KMS-11 (cell line): ENCODE measurements at regions not wholly inside any gene's neighbourhood (a gene's known extent, or its start where the extent isn't known, plus 50 kb on each side); places are given as distances from the start of the nearest gene placed in this dataset.

Experiments
- H2AFZ ChIP-seq: fragments of 200-600 bp; sonication (generic); 2 replicates; pipeline ENCODE4 v1.6.1; 2016; ENCODE audit warnings: antibody characterized with exemption, mixed run types, low read depth
- H3K27ac ChIP-seq: fragments of 200-600 bp; sonication (generic); 2 replicates; pipeline ENCODE4 v1.6.1; 2016; ENCODE audit warnings: mild to moderate bottlenecking, mixed run types
- H3K27me3 ChIP-seq: fragments of 200-600 bp; sonication (generic); 2 replicates; pipeline ENCODE4 v1.6.1; 2017; ENCODE audit warnings: mild to moderate bottlenecking, low read depth, mixed run types, moderate library complexity; ENCODE audit not compliant: insufficient read depth
- H3K36me3 ChIP-seq: fragments of 200-600 bp; sonication (generic); 2 replicates; pipeline ENCODE4 v1.6.1; 2017; ENCODE audit warnings: mild to moderate bottlenecking, mixed run types; ENCODE audit not compliant: insufficient read depth
- H3K4me1 ChIP-seq: fragments of 200-600 bp; sonication (generic); 2 replicates; pipeline ENCODE4 v1.6.1; 2016; ENCODE audit warnings: mild to moderate bottlenecking, low read depth, mixed run types; ENCODE audit not compliant: poor library complexity, severe bottlenecking
- H3K4me2 ChIP-seq: fragments of 200-600 bp; sonication (generic); 2 replicates; pipeline ENCODE4 v1.7.0; 2016; ENCODE audit warnings: mild to moderate bottlenecking, mixed run types
- H3K4me3 ChIP-seq: fragments of 200-600 bp; sonication (generic); IDR thresholded peaks from 2 replicates; pipeline ENCODE4 v1.6.1; 2017; ENCODE audit warnings: low read depth, low read length, mixed read lengths; ENCODE audit not compliant: insufficient read depth
- H3K79me2 ChIP-seq: fragments of 200-600 bp; sonication (generic); 2 replicates; pipeline ENCODE4 v1.6.1; 2016; ENCODE audit warnings: low read depth, mixed run types; ENCODE audit not compliant: insufficient read depth
- H3K9ac ChIP-seq: fragments of 200-600 bp; sonication (generic); 2 replicates; pipeline ENCODE4 v1.6.1; 2016; ENCODE audit warnings: mild to moderate bottlenecking, mixed run types
- H4K20me1 ChIP-seq: fragments of 200-600 bp; sonication (generic); 2 replicates; pipeline ENCODE4 v1.6.1; 2016; ENCODE audit warnings: mild to moderate bottlenecking, mixed run types; ENCODE audit not compliant: insufficient read depth
- TF ChIP-seq, protein P1 (sequence below): fragments of 200-600 bp; sonication (generic); conservative IDR thresholded peaks from 2 replicates; pipeline ENCODE4 v1.6.1; 2017; ENCODE audit warnings: low read depth, mild to moderate bottlenecking, antibody characterized with exemption, low read length, moderate library complexity, mixed read lengths

DNA sequence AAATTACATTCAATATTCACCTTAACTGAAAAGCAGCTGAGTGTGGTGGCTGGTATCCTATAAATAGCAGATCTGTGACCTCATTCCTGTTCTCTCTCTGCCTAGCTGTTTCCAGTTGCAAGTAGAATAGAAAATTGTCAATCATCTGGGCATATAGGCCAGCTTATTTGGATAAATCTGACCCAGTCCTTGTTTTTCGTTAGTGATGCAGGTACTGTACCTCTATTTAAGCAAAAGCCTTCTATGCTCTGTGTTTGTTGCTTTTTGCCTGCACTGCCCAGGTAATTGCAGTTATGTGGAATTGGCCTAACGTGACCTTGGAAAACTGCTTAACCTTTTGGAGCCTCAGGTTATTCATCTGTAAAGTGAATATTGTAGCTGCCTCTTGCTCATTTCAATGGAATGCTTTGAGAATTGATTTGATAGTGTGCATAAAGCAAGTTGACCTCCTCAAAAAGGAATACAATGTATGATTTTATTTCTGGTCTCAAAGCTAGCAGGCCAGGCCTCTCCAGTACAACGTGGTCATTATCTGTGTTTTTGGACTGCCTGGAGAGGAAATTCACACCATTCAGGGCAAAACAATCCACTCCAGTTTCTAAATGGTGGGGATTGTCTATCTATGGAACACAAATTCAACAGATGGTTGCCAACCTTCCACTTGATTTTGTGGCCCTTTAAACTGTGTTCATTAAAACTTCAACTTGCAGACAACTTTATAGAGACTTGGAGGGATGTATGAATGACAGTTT lies 508.7 kb upstream of the CITED2 start:
- Histone ChIP-seq H2AFZ (no peak overlapping the region), H3K27ac (no peak overlapping the region), H3K4me1 (peaks cover 22% of the 10 kb centered on the region), H3K79me2 (no peaks in the 10 kb centered on the region), H3K27me3 (no peaks in the 10 kb centered on the region), H4K20me1 (no peaks in the 10 kb centered on the region), H3K4me2 (peak overlapping the region; percentile 40), H3K36me3 (no peaks in the 10 kb centered on the region), H3K4me3 (no peak overlapping the region), H3K9ac (no peak overlapping the region)
- TF ChIP-seq, protein P1, sequence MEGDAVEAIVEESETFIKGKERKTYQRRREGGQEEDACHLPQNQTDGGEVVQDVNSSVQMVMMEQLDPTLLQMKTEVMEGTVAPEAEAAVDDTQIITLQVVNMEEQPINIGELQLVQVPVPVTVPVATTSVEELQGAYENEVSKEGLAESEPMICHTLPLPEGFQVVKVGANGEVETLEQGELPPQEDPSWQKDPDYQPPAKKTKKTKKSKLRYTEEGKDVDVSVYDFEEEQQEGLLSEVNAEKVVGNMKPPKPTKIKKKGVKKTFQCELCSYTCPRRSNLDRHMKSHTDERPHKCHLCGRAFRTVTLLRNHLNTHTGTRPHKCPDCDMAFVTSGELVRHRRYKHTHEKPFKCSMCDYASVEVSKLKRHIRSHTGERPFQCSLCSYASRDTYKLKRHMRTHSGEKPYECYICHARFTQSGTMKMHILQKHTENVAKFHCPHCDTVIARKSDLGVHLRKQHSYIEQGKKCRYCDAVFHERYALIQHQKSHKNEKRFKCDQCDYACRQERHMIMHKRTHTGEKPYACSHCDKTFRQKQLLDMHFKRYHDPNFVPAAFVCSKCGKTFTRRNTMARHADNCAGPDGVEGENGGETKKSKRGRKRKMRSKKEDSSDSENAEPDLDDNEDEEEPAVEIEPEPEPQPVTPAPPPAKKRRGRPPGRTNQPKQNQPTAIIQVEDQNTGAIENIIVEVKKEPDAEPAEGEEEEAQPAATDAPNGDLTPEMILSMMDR: no peak

DNA sequence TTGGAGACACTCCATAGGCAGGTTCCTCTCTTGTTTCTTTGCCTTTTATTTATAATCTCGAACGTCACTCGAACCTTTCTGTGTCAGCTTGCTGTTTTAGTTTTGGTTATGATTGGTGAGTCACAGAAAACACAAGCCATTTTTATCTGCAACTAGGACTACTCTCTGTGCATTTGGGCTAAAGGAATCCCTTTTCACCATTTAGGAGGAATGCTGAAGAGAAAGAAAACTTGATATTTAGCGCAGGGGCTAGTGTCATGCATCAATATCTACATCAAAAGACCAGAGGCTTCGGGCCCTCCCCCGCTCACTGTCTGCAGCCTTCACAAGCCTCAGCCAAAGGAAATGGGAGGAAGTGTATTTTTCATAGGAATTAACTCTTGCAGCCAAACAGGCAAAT lies 507.8 kb upstream of the CITED2 start:
- peak overlapping the region; percentile 29; the same call in 1 of the 2 replicates for H3K9ac ChIP-seq
- TF ChIP-seq, protein P1: no peak

DNA sequence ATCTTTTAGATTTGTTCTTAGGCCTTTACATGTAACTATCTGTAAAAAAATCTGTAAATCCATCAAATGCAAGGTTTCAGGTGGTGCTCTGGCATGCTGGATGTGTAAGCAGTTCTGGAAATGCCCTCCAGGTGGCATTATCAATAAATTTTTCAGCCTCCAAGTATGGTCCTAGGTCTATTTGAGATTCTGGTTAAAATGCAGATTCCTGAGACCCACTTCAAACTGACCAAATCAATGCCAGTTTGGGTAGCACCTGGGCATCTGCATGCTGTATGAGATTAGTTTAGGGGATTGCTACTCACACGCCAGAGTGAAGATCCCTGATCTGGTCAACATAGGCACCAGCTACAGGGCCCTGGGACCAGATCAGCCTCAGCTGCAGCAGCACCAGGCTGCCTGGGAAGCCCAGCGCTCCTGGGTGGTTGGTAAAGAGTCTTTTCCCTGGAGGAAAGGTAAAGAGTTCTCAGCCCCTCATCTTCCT lies 507.3 kb upstream of the CITED2 start:
- H3K9ac ChIP-seq: peak overlapping the region; percentile 29; the same call in 1 of the 2 replicates
- H2AFZ ChIP-seq: peak overlapping the region; percentile 58
- no peak overlapping the region for H3K4me3 ChIP-seq
- no peaks in the 10 kb centered on the region for H4K20me1 ChIP-seq
- no peaks in the 10 kb centered on the region for H3K79me2 ChIP-seq
- TF ChIP-seq, protein P1: peak; percentile 77
- peak overlapping the region; percentile 40; the same call in 1 of the 2 replicates for H3K4me2 ChIP-seq
- H3K27ac ChIP-seq: peak overlapping the region; percentile 18; the same call in 1 of the 2 replicates
- H3K4me1 ChIP-seq: peaks cover 22% of the 10 kb centered on the region
- no peaks in the 10 kb centered on the region for H3K36me3 ChIP-seq
- no peaks in the 10 kb centered on the region for H3K27me3 ChIP-seq

More for the DNA sequence above, 507.8 kb upstream of the CITED2 start:
- Histone ChIP-seq H3K79me2 (no peaks in the 10 kb centered on the region), H2AFZ (peak overlapping the region; percentile 58), H3K4me2 (peak overlapping the region; percentile 40), H3K4me1 (peaks cover 22% of the 10 kb centered on the region), H3K27me3 (no peaks in the 10 kb centered on the region), H4K20me1 (no peaks in the 10 kb centered on the region), H3K4me3 (no peak overlapping the region), H3K36me3 (no peaks in the 10 kb centered on the region), H3K27ac (peak overlapping the region; percentile 18; the same call in 1 of the 2 replicates)

DNA sequence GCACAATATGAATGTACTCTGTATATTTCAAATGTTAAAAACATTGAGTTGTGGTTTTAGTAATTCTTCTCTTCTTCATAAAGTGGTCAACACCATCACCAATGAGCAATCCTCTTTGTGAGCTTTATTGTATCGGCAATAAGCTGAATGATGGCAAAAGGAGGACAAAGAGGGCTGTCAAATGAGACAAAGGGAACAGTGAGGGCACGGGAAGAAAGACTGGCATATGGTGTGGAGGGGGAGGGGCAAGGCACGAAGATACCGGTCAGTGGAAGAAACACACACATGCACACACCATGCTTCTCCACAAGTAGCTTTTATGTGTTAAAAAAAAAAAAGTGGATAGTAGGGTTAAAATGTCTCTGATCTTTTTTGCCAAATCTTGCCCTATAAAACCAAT lies 506.8 kb upstream of the CITED2 start:
- no peaks in the 10 kb centered on the region for H4K20me1 ChIP-seq
- peaks cover 22% of the 10 kb centered on the region for H3K4me1 ChIP-seq
- H2AFZ ChIP-seq: no peak overlapping the region
- H3K9ac ChIP-seq: no peak overlapping the region
- H3K27ac ChIP-seq: no peak overlapping the region
- H3K4me2 ChIP-seq: no peak overlapping the region
- H3K27me3 ChIP-seq: no peaks in the 10 kb centered on the region
- TF ChIP-seq, protein P1: no peak
- H3K36me3 ChIP-seq: no peaks in the 10 kb centered on the region
- no peak overlapping the region for H3K4me3 ChIP-seq
- H3K79me2 ChIP-seq: no peaks in the 10 kb centered on the region
